NCI-H748 (cell line): ENCODE measurements at regions not wholly inside any gene's neighbourhood (a gene's known extent, or its start where the extent isn't known, plus 50 kb on each side); places are given as distances from the start of the nearest gene placed in this dataset.

Experiments used
- DNase-seq: peaks from one replicate; lab custom pipeline; 2025; ENCODE audit not compliant: unreplicated experiment; lab: John Stamatoyannopoulos, UW

GRCh38 chr13:105994340-105994739 is 541.1 kb downstream of the EFNB2 start:
- DNase-seq: no peak

- no peak for DNase-seq
Observed at GRCh38 chr13:105991622-105992277, 543.7 kb downstream of the EFNB2 start.

GRCh38 chr13:105991131-105991530 is 544.3 kb downstream of the EFNB2 start:
- no peak for DNase-seq

- no peak for DNase-seq
Observed at GRCh38 chr13:105990256-105990958, 545.1 kb downstream of the EFNB2 start.

- DNase-seq: no peak
Observed at GRCh38 chr13:105984646-105985045, 550.8 kb downstream of the EFNB2 start.

- DNase-seq: no peak
Observed at GRCh38 chr13:105984236-105984635, 551.2 kb downstream of the EFNB2 start.

- peak; percentile 83 for DNase-seq
Observed at GRCh38 chr13:105982219-105982930, 553.1 kb downstream of the EFNB2 start.

GRCh38 chr13:105979131-105980011 is 556.1 kb downstream of the EFNB2 start:
- DNase-seq: peak; percentile 91

GRCh38 chr13:105974380-105974779 is 561.1 kb downstream of the EFNB2 start:
- DNase-seq: no peak

GRCh38 chr13:105972811-105973590 is 562.5 kb downstream of the EFNB2 start:
- peak; percentile 14 for DNase-seq

- DNase-seq: peak; percentile 74
Observed at GRCh38 chr13:105972306-105972721, 563.1 kb downstream of the EFNB2 start.

GRCh38 chr13:105971738-105972137 is 563.7 kb downstream of the EFNB2 start:
- DNase-seq: peak; percentile 9

- DNase-seq: no peak
Observed at GRCh38 chr13:105971312-105971711, 564.1 kb downstream of the EFNB2 start.

GRCh38 chr13:105969761-105970160 is 565.7 kb downstream of the EFNB2 start:
- DNase-seq: no peak

GRCh38 chr13:105965910-105966309 is 569.6 kb downstream of the EFNB2 start:
- no peak for DNase-seq

GRCh38 chr13:105962080-105962479 is 573.4 kb downstream of the EFNB2 start:
- no peak for DNase-seq

GRCh38 chr13:105961438-105961837 is 574.0 kb downstream of the EFNB2 start:
- no peak for DNase-seq

- no peak for DNase-seq
Observed at GRCh38 chr13:105960326-105960725, 575.1 kb downstream of the EFNB2 start.

- DNase-seq: no peak
Observed at GRCh38 chr13:105959876-105960275, 575.6 kb downstream of the EFNB2 start.

- DNase-seq: no peak
Observed at GRCh38 chr13:105957769-105958438, 577.6 kb downstream of the EFNB2 start.
